GM21717 (cell line): ENCODE measurements at regions not wholly inside any gene's neighbourhood (a gene's known extent, or its start where the extent isn't known, plus 50 kb on each side); places are given as distances from the start of the nearest gene placed in this dataset.

Source experiments
- ATAC-seq: cut with Tn5 transposase; IDR thresholded peaks from one replicate; pipeline ENCODE4 v1.9.1; 2021; ENCODE audit warnings: mild to moderate bottlenecking, moderate library complexity; ENCODE audit not compliant: unreplicated experiment

- no peak for ATAC-seq
These were observed 197.3 kb upstream of the PODXL start for GRCh38 chr7:131753620-131754222.

GRCh38 chr7:131747658-131748232 lies 191.3 kb upstream of the PODXL start:
- ATAC-seq: no peak

- ATAC-seq: no peak
These were observed 189.2 kb upstream of the PODXL start for GRCh38 chr7:131745390-131746248.

- no peak for ATAC-seq
These were observed 185.0 kb upstream of the PODXL start for GRCh38 chr7:131741446-131741845.

GRCh38 chr7:131737746-131738465 lies 181.5 kb upstream of the PODXL start:
- ATAC-seq: no peak

- ATAC-seq: no peak
These were observed 178.7 kb upstream of the PODXL start for GRCh38 chr7:131735101-131735500.

GRCh38 chr7:131733604-131734003 lies 177.2 kb upstream of the PODXL start:
- ATAC-seq: no peak

- no peak for ATAC-seq
These were observed 170.8 kb upstream of the PODXL start for GRCh38 chr7:131727189-131727588.

GRCh38 chr7:131726686-131727085 lies 170.3 kb upstream of the PODXL start:
- no peak for ATAC-seq

GRCh38 chr7:131726031-131726430 lies 169.6 kb upstream of the PODXL start:
- ATAC-seq: no peak

GRCh38 chr7:131724776-131725345 lies 168.4 kb upstream of the PODXL start:
- ATAC-seq: no peak

- no peak for ATAC-seq
These were observed 167.5 kb upstream of the PODXL start for GRCh38 chr7:131723926-131724325.

GRCh38 chr7:131722371-131722770 lies 165.9 kb upstream of the PODXL start:
- ATAC-seq: no peak

GRCh38 chr7:131721660-131722059 lies 165.2 kb upstream of the PODXL start:
- ATAC-seq: no peak

- no peak for ATAC-seq
These were observed 164.3 kb upstream of the PODXL start for GRCh38 chr7:131720703-131721102.

- no peak for ATAC-seq
These were observed 160.8 kb upstream of the PODXL start for GRCh38 chr7:131717181-131717580.

GRCh38 chr7:131699323-131699722 lies 142.9 kb upstream of the PODXL start:
- no peak for ATAC-seq

- ATAC-seq: no peak
These were observed 135.9 kb upstream of the PODXL start for GRCh38 chr7:131692131-131692960.

- ATAC-seq: no peak
These were observed 135.2 kb upstream of the PODXL start for GRCh38 chr7:131691454-131692130.

GRCh38 chr7:131690441-131690840 lies 134.0 kb upstream of the PODXL start:
- ATAC-seq: no peak
